ENCODE measurements at regions not wholly inside any gene's neighbourhood (a gene's known extent, or its start where the extent isn't known, plus 50 kb on each side); places are given as distances from the start of the nearest gene placed in this dataset.

- no peak for ATAC-seq
These were observed 73.2 kb upstream of the AMOT start for GRCh38 chrX:112913807-112914206.

GRCh38 chrX:112910418-112910817, 69.8 kb upstream of the AMOT start:
- ATAC-seq: no peak
- TF ChIP-seq CSDC2 (CRISPR knock-in tag; IDR thresholded peaks at IDR 0.05) (no peak), TCF4 (CRISPR knock-in tag; IDR thresholded peaks at IDR 0.05; ENCODE audit: borderline replicate concordance) (no peak), CSRNP3 (CRISPR knock-in tag; IDR thresholded peaks at IDR 0.05) (no peak), ZFP30 (CRISPR knock-in tag; IDR thresholded peaks at IDR 0.05) (no peak), BACH2 (CRISPR knock-in tag; IDR thresholded peaks at IDR 0.05; ENCODE audit: borderline replicate concordance) (no peak), ZNF565 (CRISPR knock-in tag; conservative IDR thresholded peaks at IDR 0.05; ENCODE audit: low read depth) (no peak), ARNTL (CRISPR knock-in tag; IDR thresholded peaks at IDR 0.05; ENCODE audit: borderline replicate concordance, low read depth) (no peak), OSR1 (CRISPR knock-in tag; IDR thresholded peaks at IDR 0.05) (no peak), SNAI2 (CRISPR knock-in tag; IDR thresholded peaks at IDR 0.05) (no peak), ISL1 (CRISPR knock-in tag; IDR thresholded peaks at IDR 0.05) (no peak), ZNF70 (CRISPR knock-in tag; IDR thresholded peaks at IDR 0.05) (no peak)

More at GRCh38 chrX:112913807-112914206, 73.2 kb upstream of the AMOT start:
- TF ChIP-seq ARNTL (CRISPR knock-in tag; IDR thresholded peaks at IDR 0.05; ENCODE audit: borderline replicate concordance, low read depth): no peak
- TF ChIP-seq PPARA (CRISPR knock-in tag; IDR thresholded peaks at IDR 0.05; ENCODE audit: borderline replicate concordance): no peak
- no peak for TF ChIP-seq ZNF565 (CRISPR knock-in tag; conservative IDR thresholded peaks at IDR 0.05; ENCODE audit: low read depth)
- TF ChIP-seq PATZ1 (CRISPR knock-in tag; IDR thresholded peaks at IDR 0.05; ENCODE audit: borderline replicate concordance): no peak
- TF ChIP-seq SNAI2 (CRISPR knock-in tag; IDR thresholded peaks at IDR 0.05): no peak
- TF ChIP-seq GLIS3 (CRISPR knock-in tag; IDR thresholded peaks at IDR 0.05): no peak
- TF ChIP-seq CSDC2 (CRISPR knock-in tag; IDR thresholded peaks at IDR 0.05): no peak
- no peak for TF ChIP-seq POU6F1 (CRISPR knock-in tag; IDR thresholded peaks at IDR 0.05; ENCODE audit: borderline replicate concordance, low read depth)
- no peak for TF ChIP-seq OSR1 (CRISPR knock-in tag; IDR thresholded peaks at IDR 0.05)

GRCh38 chrX:112901869-112902725, 61.5 kb upstream of the AMOT start:
- ATAC-seq: no peak
- TF ChIP-seq CSRNP3 (CRISPR knock-in tag; IDR thresholded peaks at IDR 0.05) (no peak), ZNF70 (CRISPR knock-in tag; IDR thresholded peaks at IDR 0.05) (no peak), ISL1 (CRISPR knock-in tag; IDR thresholded peaks at IDR 0.05) (peak; percentile 73)

GRCh38 chrX:112896051-112896450, 55.4 kb upstream of the AMOT start:
- no peak for ATAC-seq
- no peak for TF ChIP-seq PATZ1 (CRISPR knock-in tag; IDR thresholded peaks at IDR 0.05; ENCODE audit: borderline replicate concordance)
- no peak for TF ChIP-seq PPARA (CRISPR knock-in tag; IDR thresholded peaks at IDR 0.05; ENCODE audit: borderline replicate concordance)
- no peak for TF ChIP-seq BACH2 (CRISPR knock-in tag; IDR thresholded peaks at IDR 0.05; ENCODE audit: borderline replicate concordance)
- TF ChIP-seq TSHZ2 (CRISPR knock-in tag; IDR thresholded peaks at IDR 0.05): no peak
- TF ChIP-seq POU6F1 (CRISPR knock-in tag; IDR thresholded peaks at IDR 0.05; ENCODE audit: borderline replicate concordance, low read depth): no peak
- no peak for TF ChIP-seq ESRRG (CRISPR knock-in tag; IDR thresholded peaks at IDR 0.05)

Measured in SK-N-SH treated with all-trans-retinoic acid at 6 μM for 48 hours (cell line).